Hematopoietic multipotent progenitor cell treated with erythropoietin and hydrocortisone succinate and interleukin-3 and kit ligand, for 4 days (in vitro differentiated cells): ENCODE measurements at regions not wholly inside any gene's neighbourhood (a gene's known extent, or its start where the extent isn't known, plus 50 kb on each side); places are given as distances from the start of the nearest gene placed in this dataset.

Experiments used
- DNase-seq: peaks from one replicate; pipeline ENCODE4 v3.0.0-alpha.2; 2015

DNA sequence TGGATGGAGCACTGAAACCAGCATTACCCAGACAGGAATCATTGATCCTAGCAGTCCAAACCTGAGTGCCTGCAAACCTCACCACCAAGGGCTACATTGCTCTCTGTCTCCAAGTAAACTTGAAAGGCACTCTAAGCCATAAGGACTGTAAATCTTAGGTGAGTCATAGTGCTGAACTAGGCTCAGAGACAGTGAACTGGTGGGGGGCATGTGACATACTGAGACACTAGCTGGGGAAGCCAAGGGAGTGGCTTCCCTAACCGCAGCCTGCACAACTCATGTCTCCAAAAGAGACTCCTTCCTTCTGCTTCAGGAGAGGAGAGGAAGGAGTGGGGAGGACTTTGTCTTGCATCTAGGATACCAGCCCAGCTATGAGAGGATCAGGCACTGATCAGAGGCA lies 235.5 kb upstream of the ACTRT1 start:
- DNase-seq: no peak

GRCh38 chrX:128250621-128251020 lies 198.4 kb upstream of the ACTRT1 start:
- no peak for DNase-seq

DNA sequence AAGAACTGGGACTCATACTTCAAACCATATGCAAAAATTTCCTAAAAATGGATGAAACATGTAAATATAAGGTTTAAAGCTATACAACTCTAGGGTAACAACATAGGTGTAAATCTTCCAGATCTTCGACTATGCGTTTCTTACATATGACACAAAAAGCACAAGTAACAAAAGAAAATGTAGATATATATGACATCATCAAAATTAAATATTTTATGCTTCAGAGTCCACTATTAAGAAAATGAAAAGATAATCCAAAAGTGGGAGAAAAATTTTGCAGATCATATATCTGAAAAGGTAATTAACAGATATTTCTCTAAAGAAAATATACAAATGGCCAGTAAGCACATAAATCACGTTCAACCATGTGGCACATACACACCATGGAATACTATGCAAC lies 164.2 kb upstream of the ACTRT1 start:
- no peak for DNase-seq

- DNase-seq: no peak
Observed at GRCh38 chrX:128165884-128166408, 113.7 kb upstream of the ACTRT1 start.

DNA sequence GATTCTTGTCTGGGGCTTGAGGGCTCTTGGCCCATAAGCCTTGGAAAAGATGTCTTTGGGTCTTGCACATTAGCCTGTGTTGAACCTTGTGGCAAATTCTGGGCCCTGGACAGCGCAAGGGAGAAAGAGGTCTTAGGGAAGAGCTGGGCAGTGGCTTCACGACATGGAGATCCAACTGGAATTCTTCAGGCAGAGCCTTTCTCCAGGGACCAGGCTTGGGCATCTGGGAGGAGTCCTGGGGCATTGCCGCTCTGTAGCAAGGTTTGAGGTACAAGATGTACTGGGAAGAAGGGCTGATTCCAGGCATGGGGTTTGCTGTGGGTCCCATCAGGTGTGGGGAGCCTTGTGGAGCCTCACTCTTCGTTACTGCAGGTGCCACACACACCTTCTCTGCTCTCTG lies 104.0 kb upstream of the ACTRT1 start:
- no peak for DNase-seq

DNA sequence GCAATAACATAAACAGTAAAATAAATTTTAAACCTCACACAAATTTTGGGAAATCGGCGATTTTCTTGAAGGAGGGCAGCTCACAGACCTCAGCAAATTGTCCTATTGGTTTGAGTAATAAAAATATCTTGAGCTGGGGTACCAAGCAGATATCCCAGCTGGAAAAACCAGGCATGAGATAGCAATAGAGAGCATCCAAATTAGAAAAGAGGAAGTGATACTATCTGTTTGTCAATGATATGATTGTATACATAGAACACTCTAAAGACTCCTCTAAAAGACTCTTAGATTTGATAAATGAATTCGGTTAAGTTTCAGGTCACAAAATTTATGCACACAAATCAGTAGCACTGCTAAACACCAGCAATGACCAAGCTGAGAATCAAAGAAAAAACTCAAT lies 90.5 kb upstream of the ACTRT1 start:
- no peak for DNase-seq

- DNase-seq: peak; percentile 37
Observed at GRCh38 chrX:128106630-128107029, 54.4 kb upstream of the ACTRT1 start.

DNA sequence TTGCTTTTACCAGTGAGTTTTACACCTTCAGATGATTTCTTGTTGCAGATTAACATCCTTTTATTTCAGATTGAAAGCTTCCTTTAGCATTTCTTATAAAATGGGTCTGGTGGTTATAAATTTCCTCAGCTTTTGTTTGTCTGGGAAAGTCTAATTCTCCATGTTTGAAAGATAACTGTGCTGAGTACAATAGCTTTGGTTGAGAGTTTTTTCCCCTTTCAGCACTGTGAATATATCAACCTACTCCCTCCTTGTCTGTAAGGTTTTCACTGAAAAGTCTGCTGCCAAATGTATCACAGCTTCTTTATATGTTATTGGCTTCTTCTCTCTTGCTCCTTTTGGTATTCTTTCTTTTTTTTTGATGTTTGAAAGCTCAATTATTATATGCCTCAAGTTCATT lies 53.5 kb upstream of the ACTRT1 start:
- DNase-seq: no peak
